Fibroblast of lung (primary cell): ENCODE measurements at regions not wholly inside any gene's neighbourhood (a gene's known extent, or its start where the extent isn't known, plus 50 kb on each side); places are given as distances from the start of the nearest gene placed in this dataset.

Source experiments
- CTCF ChIP-seq, 2 donors: IDR thresholded peaks in 1 of 2; conservative IDR thresholded peaks in 1 of 2; 1 replicate in 1 of 2; 2 replicates in 1 of 2; pipeline ENCODE4 v1.5.1; 2011 to 2012; ENCODE audit warnings: low read length in 2 of 2, control low read depth in 1 of 2, inconsistent platforms in 1 of 2, low read depth in 1 of 2, mild to moderate bottlenecking in 1 of 2
- EZH2 ChIP-seq: IDR thresholded peaks from 2 replicates; pipeline ENCODE4 v1.5.1; 2012; ENCODE audit warnings: low read length, control low read depth, mild to moderate bottlenecking; ENCODE audit errors: missing control alignments

GRCh38 chr4:110730318-110730717, 107.4 kb upstream of the PITX2 start:
- no peak for TF ChIP-seq CTCF (conservative IDR thresholded peaks at IDR 0.05 in 1 of 2, IDR thresholded peaks at IDR 0.05 in 1 of 2; ENCODE audit: low read depth in 1 of 2, low read length in 2 of 2)
- TF ChIP-seq EZH2 = no peak
